SK-N-SH treated with all-trans-retinoic acid at 6 μM for 48 hours (cell line): ENCODE measurements at regions not wholly inside any gene's neighbourhood (a gene's known extent, or its start where the extent isn't known, plus 50 kb on each side); places are given as distances from the start of the nearest gene placed in this dataset.

Experiments used
- ARNTL ChIP-seq: fragments of 450-650 bp; formaldehyde crosslinking; IDR thresholded peaks from 2 replicates; pipeline ENCODE4 v1.5.0; 2020; ENCODE audit warnings: low read depth, mild to moderate bottlenecking, moderate library complexity, borderline replicate concordance
- CSDC2 ChIP-seq: fragments of 250-450 bp; sonication (Bioruptor Pico); IDR thresholded peaks from 2 replicates; pipeline ENCODE4 v1.5.0; 2020; ENCODE audit warnings: mild to moderate bottlenecking, moderate library complexity
- GLIS3 ChIP-seq: fragments of 250-450 bp; sonication (Bioruptor Pico); IDR thresholded peaks from 2 replicates; pipeline ENCODE4 v1.5.0; 2020; ENCODE audit warnings: mild to moderate bottlenecking, moderate library complexity
- ISL1 ChIP-seq: fragments of 250-450 bp; sonication (Bioruptor Pico); IDR thresholded peaks from 2 replicates; pipeline ENCODE4 v2.1.2; 2022; ENCODE audit warnings: mild to moderate bottlenecking, moderate library complexity
- PATZ1 ChIP-seq: fragments of 250-450 bp; sonication (Bioruptor Pico); IDR thresholded peaks from 2 replicates; pipeline ENCODE4 v1.8.0; 2020; ENCODE audit warnings: mild to moderate bottlenecking, moderate library complexity, borderline replicate concordance
- RARB ChIP-seq: fragments of 250-450 bp; sonication (Bioruptor Pico); IDR thresholded peaks from 2 replicates; pipeline ENCODE4 v1.8.0; 2021; ENCODE audit warnings: mild to moderate bottlenecking, moderate library complexity
- TOX ChIP-seq: fragments of 250-450 bp; sonication (Bioruptor Pico); IDR thresholded peaks from 2 replicates; pipeline ENCODE4 v1.8.0; 2021; ENCODE audit warnings: mild to moderate bottlenecking, moderate library complexity, borderline replicate concordance
- ZFP30 ChIP-seq: fragments of 450-650 bp; formaldehyde crosslinking; IDR thresholded peaks from 2 replicates; pipeline ENCODE4 v1.5.0; 2022; ENCODE audit warnings: mild to moderate bottlenecking, moderate library complexity
- ZNF565 ChIP-seq: fragments of 450-650 bp; formaldehyde crosslinking; conservative IDR thresholded peaks from 2 replicates; pipeline ENCODE4 v1.5.0; 2020; ENCODE audit warnings: low read depth, mild to moderate bottlenecking, moderate library complexity
- ZNF70 ChIP-seq: fragments of 450-650 bp; formaldehyde crosslinking; IDR thresholded peaks from 2 replicates; pipeline ENCODE4 v1.5.0; 2020; ENCODE audit warnings: mild to moderate bottlenecking, moderate library complexity

GRCh38 chr14:28245216-28245615 is 521.4 kb upstream of the FOXG1 start:
- TF ChIP-seq ZNF565, result no peak
- no peak for TF ChIP-seq RARB
- TF ChIP-seq ZNF70, result no peak
- TF ChIP-seq TOX (CRISPR knock-in tag), result no peak
- no peak for TF ChIP-seq ARNTL (CRISPR knock-in tag)
- no peak for TF ChIP-seq PATZ1
- no peak for TF ChIP-seq GLIS3 (CRISPR knock-in tag)
- no peak for TF ChIP-seq ISL1 (CRISPR knock-in tag)
- TF ChIP-seq CSDC2 (CRISPR knock-in tag), result no peak
- no peak for TF ChIP-seq ZFP30 (CRISPR knock-in tag)
